ENCODE measurements at regions not wholly inside any gene's neighbourhood (a gene's known extent, or its start where the extent isn't known, plus 50 kb on each side); places are given as distances from the start of the nearest gene placed in this dataset.

GRCh38 chr16:62933929-62934328 lies 897.7 kb upstream of the CDH8 start:
- no peak overlapping the region for H3K4me3 ChIP-seq
- no peak overlapping the region for H3K27ac ChIP-seq
- no peaks in the 10 kb centered on the region for H3K36me3 ChIP-seq
- no peaks in the 10 kb centered on the region for H3K27me3 ChIP-seq
- TF ChIP-seq POLR2A (IDR thresholded peaks at IDR 0.05) (no peak), CTCF (IDR thresholded peaks at IDR 0.05) (no peak), POLR2AphosphoS5 (IDR thresholded peaks at IDR 0.05) (no peak), EP300 (IDR thresholded peaks at IDR 0.05) (no peak)
- no peaks in the 10 kb centered on the region for H3K9me3 ChIP-seq
- intact Hi-C loops (cut with DNase I; ENCODE audit: low total_unique reads), result no loop called here
- 43 to 66% (median 53%) methylated on average over 4 of the region's 4 CpGs for WGBS, 5 donors
- peak in 1 of 2 donors; percentile 2 for DNase-seq
- H3K4me1 ChIP-seq, result no peaks in the 10 kb centered on the region

GRCh38 chr16:62929593-62929992 lies 893.4 kb upstream of the CDH8 start:
- H3K27ac ChIP-seq, result no peak overlapping the region
- no peaks in the 10 kb centered on the region for H3K4me1 ChIP-seq
- intact Hi-C loops (cut with DNase I; ENCODE audit: low total_unique reads), result no loop called here
- no peaks in the 10 kb centered on the region for H3K27me3 ChIP-seq
- WGBS, 5 donors, result 61 to 67% (median 64%) methylated on average over 3 of the region's 3 CpGs
- H3K4me3 ChIP-seq, result no peak overlapping the region
- H3K9me3 ChIP-seq, result no peaks in the 10 kb centered on the region
- DNase-seq, result no peak
- H3K36me3 ChIP-seq, result no peaks in the 10 kb centered on the region
- TF ChIP-seq EP300 (IDR thresholded peaks at IDR 0.05) (no peak), CTCF (IDR thresholded peaks at IDR 0.05) (no peak), POLR2AphosphoS5 (IDR thresholded peaks at IDR 0.05) (no peak), POLR2A (IDR thresholded peaks at IDR 0.05) (no peak)

- Histone ChIP-seq H3K4me1 (no peaks in the 10 kb centered on the region), H3K36me3 (no peaks in the 10 kb centered on the region), H3K9me3 (no peaks in the 10 kb centered on the region), H3K27me3 (no peaks in the 10 kb centered on the region), H3K27ac (no peak overlapping the region), H3K4me3 (no peak overlapping the region)
- whole genome bisulfite sequencing, 5 donors, result 32 to 46% (median 36%) methylated on average over 2 of the region's 2 CpGs
- intact Hi-C loops (cut with DNase I; ENCODE audit: low total_unique reads), result no loop called here
- TF ChIP-seq EP300 (IDR thresholded peaks at IDR 0.05), result no peak
- TF ChIP-seq POLR2A (IDR thresholded peaks at IDR 0.05), result no peak
- no peak for TF ChIP-seq POLR2AphosphoS5 (IDR thresholded peaks at IDR 0.05)
- no peak for TF ChIP-seq CTCF (IDR thresholded peaks at IDR 0.05)
- DNase-seq, result no peak
Measured at GRCh38 chr16:62927122-62927521, 890.9 kb upstream of the CDH8 start.

DNA sequence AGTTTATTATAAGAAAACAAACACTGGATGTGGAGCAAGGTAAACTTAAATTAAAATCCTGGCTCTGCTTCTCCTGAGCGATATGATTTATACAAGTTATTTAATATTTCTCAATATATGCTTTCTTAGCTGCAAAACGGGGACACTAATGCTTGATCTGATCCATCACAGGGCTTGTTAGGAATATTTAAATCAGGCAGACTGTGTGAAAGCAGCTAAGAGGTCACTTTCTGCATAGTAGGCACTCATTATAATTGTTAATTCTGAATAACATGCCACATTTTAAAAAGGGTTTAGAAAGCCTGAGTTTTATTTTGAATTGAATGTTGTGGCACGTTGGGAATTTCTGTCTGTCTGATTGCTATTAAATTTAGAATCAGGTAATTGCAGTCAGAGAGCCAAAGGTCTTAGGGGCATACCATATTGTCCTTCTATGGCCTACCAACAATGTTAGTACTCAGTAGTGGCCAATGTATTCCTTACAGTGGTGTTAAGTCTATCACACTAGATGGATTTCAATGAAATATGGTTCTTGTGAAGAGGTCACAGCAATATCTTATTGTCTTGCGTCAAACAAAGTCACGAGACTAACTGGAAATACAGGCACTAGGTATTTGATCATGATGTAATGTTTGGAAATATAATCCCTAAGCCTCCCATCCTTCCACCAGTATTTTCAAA lies 890.0 kb upstream of the CDH8 start:
- no peak overlapping the region for H3K4me3 ChIP-seq
- no peaks in the 10 kb centered on the region for H3K27me3 ChIP-seq
- 68 to 75% (median 72%) methylated on average over 5 of the region's 5 CpGs for WGBS, 5 donors
- no peak overlapping the region for H3K27ac ChIP-seq
- TF ChIP-seq EP300 (IDR thresholded peaks at IDR 0.05), result no peak
- TF ChIP-seq POLR2A (IDR thresholded peaks at IDR 0.05), result no peak
- TF ChIP-seq POLR2AphosphoS5 (IDR thresholded peaks at IDR 0.05), result no peak
- no peak for TF ChIP-seq CTCF (IDR thresholded peaks at IDR 0.05)
- H3K9me3 ChIP-seq, result no peaks in the 10 kb centered on the region
- no peaks in the 10 kb centered on the region for H3K4me1 ChIP-seq
- no peak for DNase-seq
- intact Hi-C loops (cut with DNase I; ENCODE audit: low total_unique reads), result no loop called here
- no peaks in the 10 kb centered on the region for H3K36me3 ChIP-seq

All from stomach (tissue), 8 donors.